ENCODE measurements at regions not wholly inside any gene's neighbourhood (a gene's known extent, or its start where the extent isn't known, plus 50 kb on each side); places are given as distances from the start of the nearest gene placed in this dataset.

GRCh38 chr14:33871394-33871793, 79.5 kb downstream of the EGLN3 start:
- FAIRE-seq (no peak), DNase-seq (ENCODE audit: low spot score) (no peak), ATAC-seq (no peak)
- Histone ChIP-seq H3K9ac (ENCODE audit: insufficient read depth, low read depth, low read length) (no peak overlapping the region), H3K27me3 (ENCODE audit: control insufficient read depth in 1 of 2, insufficient read depth in 2 of 2, low read length in 2 of 2) (peaks cover 2 to 4% of the 10 kb centered on the region in 2 experiments; a peak in 1 of 5 replicates), H3K27ac (ENCODE audit: extremely low read length, insufficient read depth, low read length) (no peak overlapping the region), H3K4me3 (replicated peaks in 1 of 3; ENCODE audit: insufficient read depth in 1 of 3, low read depth in 2 of 3, low read length in 3 of 3) (no peak overlapping the region), H2AFZ (ENCODE audit: low read length) (no peak overlapping the region), H3K79me2 (ENCODE audit: insufficient read depth, low read length) (no peaks in the 10 kb centered on the region), H3K4me2 (ENCODE audit: low read depth, low read length) (no peak overlapping the region), H3K9me3 (ENCODE audit: low read length) (peaks cover 17% of the 10 kb centered on the region), H3K36me3 (replicated peaks in 1 of 2; ENCODE audit: control insufficient read depth in 1 of 2, insufficient read depth in 2 of 2, low read length in 2 of 2) (no peaks in the 10 kb centered on the region), H3K4me1 (ENCODE audit: insufficient read depth, low read length) (no peaks in the 10 kb centered on the region), H4K20me1 (ENCODE audit: insufficient read depth, low read length) (no peaks in the 10 kb centered on the region)
- ChIA-PET CTCF (ENCODE audit: low intra/inter-chr PET ratio, low total read pairs) (no interaction called here), POLR2A (no interaction called here)
- intact Hi-C loops (cut with micrococcal nuclease; ENCODE audit: unreplicated experiment), result no loop called here
- 7% methylated on average over 3 of the region's 3 CpGs for WGBS (ENCODE audit: low lambda C conversion rate)
- no TSS peak for BruUV-seq (replicated peaks)
- in situ Hi-C loops (cut with HindIII; ENCODE audit: extremely low pct_ligation_motif_present, low pct_unique_long_range_greater_than_20kb), result no loop called here
- no peak for TF ChIP-seq STAT6 (CRISPR knock-in tag; IDR thresholded peaks at IDR 0.05; ENCODE audit: borderline replicate concordance)
- no peak for TF ChIP-seq TEAD2 (CRISPR knock-in tag; IDR thresholded peaks at IDR 0.05)
- TF ChIP-seq LRRFIP1 (CRISPR knock-in tag; conservative IDR thresholded peaks at IDR 0.05), result no peak
- TF ChIP-seq SPEN (CRISPR knock-in tag; IDR thresholded peaks at IDR 0.05; ENCODE audit: low read depth), result no peak
- TF ChIP-seq NR3C1 (CRISPR knock-in tag; IDR thresholded peaks at IDR 0.05), result no peak
- TF ChIP-seq MAF1 (CRISPR knock-in tag; IDR thresholded peaks at IDR 0.05; ENCODE audit: borderline replicate concordance), result no peak
- TF ChIP-seq TFAP4 (IDR thresholded peaks at IDR 0.05; ENCODE audit: borderline replicate concordance, low read depth), result no peak
- no peak for TF ChIP-seq HMG20B (CRISPR knock-in tag; conservative IDR thresholded peaks at IDR 0.05)
- TF ChIP-seq ZNF609 (CRISPR knock-in tag; IDR thresholded peaks at IDR 0.05; ENCODE audit: borderline replicate concordance), result no peak

Measured in HepG2 (cell line).